Ishikawa (cell line): ENCODE measurements at regions not wholly inside any gene's neighbourhood (a gene's known extent, or its start where the extent isn't known, plus 50 kb on each side); places are given as distances from the start of the nearest gene placed in this dataset.

Experiments
- EGR1 ChIP-seq: IDR thresholded peaks from 2 replicates; pipeline ENCODE4 v1.6.1; 2012
- TAF1 ChIP-seq: IDR thresholded peaks from 2 replicates; pipeline ENCODE4 v1.6.1; 2012; ENCODE audit warnings: low read depth, mild to moderate bottlenecking
- YY1 ChIP-seq: IDR thresholded peaks from 2 replicates; pipeline ENCODE4 v1.6.1; 2012; ENCODE audit warnings: low read depth
- ZBTB7A ChIP-seq: IDR thresholded peaks from 2 replicates; pipeline ENCODE4 v1.6.1; 2012; ENCODE audit warnings: low read depth
- TF ChIP-seq, protein P1 (sequence below): IDR thresholded peaks from 2 replicates; pipeline ENCODE4 v1.6.1; 2012

GRCh38 chr13:60969656-60970055 is 446.0 kb downstream of the PCDH20 start:
- TF ChIP-seq TAF1 (no peak), YY1 (no peak), ZBTB7A (no peak), EGR1 (no peak)
- TF ChIP-seq, protein P1, sequence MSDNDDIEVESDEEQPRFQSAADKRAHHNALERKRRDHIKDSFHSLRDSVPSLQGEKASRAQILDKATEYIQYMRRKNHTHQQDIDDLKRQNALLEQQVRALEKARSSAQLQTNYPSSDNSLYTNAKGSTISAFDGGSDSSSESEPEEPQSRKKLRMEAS = no peak
